CD14-positive monocyte (primary cell): ENCODE measurements at regions not wholly inside any gene's neighbourhood (a gene's known extent, or its start where the extent isn't known, plus 50 kb on each side); places are given as distances from the start of the nearest gene placed in this dataset.

ENCODE experiments used
- DNase-seq, 3 donors: peaks; one replicate each; pipeline ENCODE4 v3.0.0-alpha.2; 2011 to 2022
- H2AFZ ChIP-seq: 2 replicates; pipeline ENCODE4 v1.6.0; 2012; ENCODE audit warnings: mild to moderate bottlenecking, low read depth, low read length, inconsistent platforms; ENCODE audit not compliant: insufficient read depth, poor library complexity, severe bottlenecking
- H3K27ac ChIP-seq, 2 donors: 1 replicate in 1 of 2; 2 replicates in 1 of 2; pipeline ENCODE4 v1.5.1; 2012 to 2013; ENCODE audit warnings: low read length in 2 of 2, control low read depth in 1 of 2, inconsistent platforms in 1 of 2, low read depth in 1 of 2, mild to moderate bottlenecking in 1 of 2
- H3K27me3 ChIP-seq, 2 donors: one replicate each; pipeline versions ENCODE4 v1.6.0 to v1.6.1; 2011 to 2013; ENCODE audit warnings: low read length in 2 of 2; ENCODE audit not compliant: control insufficient read depth in 2 of 2, insufficient read depth in 2 of 2
- H3K36me3 ChIP-seq, 2 donors: replicated peaks in 1 of 2; 1 replicate in 1 of 2; 2 replicates in 1 of 2; pipeline versions ENCODE4 v1.5.1 to v1.6.1; 2012 to 2013; ENCODE audit warnings: low read length in 2 of 2, control low read depth in 1 of 2, inconsistent platforms in 1 of 2, mild to moderate bottlenecking in 1 of 2; ENCODE audit not compliant: insufficient read depth in 2 of 2, control insufficient read depth in 1 of 2
- H3K4me1 ChIP-seq, 2 donors: 1 replicate in 1 of 2; 2 replicates in 1 of 2; pipeline versions ENCODE4 v1.5.1 to v1.6.1; 2012 to 2013; ENCODE audit warnings: low read length in 2 of 2, control low read depth in 1 of 2, inconsistent platforms in 1 of 2, mild to moderate bottlenecking in 1 of 2, moderate library complexity in 1 of 2; ENCODE audit not compliant: insufficient read depth in 2 of 2, control insufficient read depth in 1 of 2
- H3K4me2 ChIP-seq: replicated peaks from 2 replicates; pipeline ENCODE3; 2012; ENCODE audit warnings: low read length, moderate library complexity, mild to moderate bottlenecking; ENCODE audit not compliant: poor library complexity, severe bottlenecking; ENCODE audit errors: extremely low read depth
- H3K4me3 ChIP-seq, 3 experiments: fragments of 200-600 bp in 1 of 3; sonication (generic) in 1 of 3; replicated peaks in 1 of 3; 1 replicate in 2 of 3; 2 replicates in 1 of 3; pipeline ENCODE4 v1.5.1; 2011 to 2013; ENCODE audit warnings: low read length in 3 of 3, mild to moderate bottlenecking in 3 of 3, control low read depth in 2 of 3, low read depth in 2 of 3, inconsistent platforms in 1 of 3, moderate library complexity in 1 of 3
- H3K79me2 ChIP-seq: 2 replicates; pipeline ENCODE4 v1.6.0; 2012; ENCODE audit warnings: mild to moderate bottlenecking, control low read depth, inconsistent platforms, low read length, moderate library complexity; ENCODE audit not compliant: insufficient read depth
- H3K9ac ChIP-seq: 2 replicates; pipeline ENCODE4 v1.6.0; 2017; ENCODE audit warnings: low read length, mild to moderate bottlenecking; ENCODE audit not compliant: insufficient read depth, poor library complexity, severe bottlenecking
- H3K9me3 ChIP-seq, 2 donors: replicated peaks in 1 of 2; 1 replicate in 1 of 2; 2 replicates in 1 of 2; pipeline versions ENCODE4 v1.5.1 to v1.6.1; 2012 to 2013; ENCODE audit warnings: low read length in 2 of 2, control low read depth in 1 of 2; ENCODE audit not compliant: control insufficient read depth in 1 of 2, insufficient read depth in 1 of 2
- H4K20me1 ChIP-seq: 2 replicates; pipeline ENCODE4 v1.6.0; 2012; ENCODE audit warnings: mild to moderate bottlenecking, low read length, control low read depth, moderate library complexity; ENCODE audit not compliant: insufficient read depth
- H3K27ac Mint-ChIP-seq, 7 donors: one replicate each; pipeline ENCODE4 v1.8.0; 2020; ENCODE audit warnings: mild to moderate bottlenecking in 7 of 7, mixed read lengths in 7 of 7, moderate library complexity in 6 of 7, inconsistent platforms in 2 of 7
- H3K27me3 Mint-ChIP-seq, 3 donors: one replicate each; pipeline ENCODE4 v1.8.0; 2021 to 2022; ENCODE audit warnings: low read depth in 3 of 3, mild to moderate bottlenecking in 3 of 3, mixed read lengths in 3 of 3, moderate library complexity in 3 of 3, inconsistent platforms in 1 of 3
- H3K36me3 Mint-ChIP-seq, 2 donors: one replicate each; pipeline ENCODE4 v1.8.0; 2020; ENCODE audit warnings: mixed read lengths in 2 of 2, inconsistent platforms in 1 of 2, mild to moderate bottlenecking in 1 of 2
- H3K4me1 Mint-ChIP-seq: one replicate; pipeline ENCODE4 v1.8.0; 2020; ENCODE audit warnings: mild to moderate bottlenecking, mixed read lengths
- H3K4me3 Mint-ChIP-seq, 2 donors: one replicate each; pipeline ENCODE4 v1.8.0; 2020; ENCODE audit warnings: mild to moderate bottlenecking in 2 of 2, mixed read lengths in 2 of 2, moderate library complexity in 1 of 2
- H3K9me3 Mint-ChIP-seq, 7 donors: one replicate each; pipeline ENCODE4 v1.8.0; 2020 to 2022; ENCODE audit warnings: mixed read lengths in 7 of 7, mild to moderate bottlenecking in 6 of 7, moderate library complexity in 6 of 7, inconsistent platforms in 2 of 7
- WGBS: methylation state at CpG from one replicate; pipeline ENCODE4 v1.1.5; 2013; ENCODE audit warnings: missing lambda C conversion rate; ENCODE audit not compliant: insufficient coverage; 5-methylcytosine and 5-hydroxymethylcytosine counted together
- intact Hi-C, 2 donors: fragments of 100-400 bp; cut with micrococcal nuclease; formaldehyde crosslinking; loops; one replicate each; pipeline versions ENCODE4 v1.15.0 to v1.15.1; 2023
- TF ChIP-seq, protein P1 (sequence below): fragments of 200-600 bp; IDR thresholded peaks from one replicate; pipeline ENCODE4 v1.8.0; 2022; ENCODE audit warnings: antibody characterized with exemption, mild to moderate bottlenecking

GRCh38 chr6:156519940-156520339 is 257.2 kb upstream of the ARID1B start:
- Histone ChIP-seq H2AFZ (no peak overlapping the region), H3K4me3 (no peak overlapping the region), H3K4me1 (no peaks in the 10 kb centered on the region), H3K9ac (no peak overlapping the region), H3K27me3 (no peaks in the 10 kb centered on the region), H3K79me2 (no peaks in the 10 kb centered on the region), H3K27ac (no peak overlapping the region), H4K20me1 (no peaks in the 10 kb centered on the region), H3K4me2 (no peak overlapping the region), H3K36me3 (no peaks in the 10 kb centered on the region), H3K9me3 (peaks cover 0 to 3% of the 10 kb centered on the region in 2 donors)
- DNase-seq, result no peak
- WGBS, result no CpG with 5 or more reads among the region's 2 CpGs
- TF ChIP-seq, protein P1, sequence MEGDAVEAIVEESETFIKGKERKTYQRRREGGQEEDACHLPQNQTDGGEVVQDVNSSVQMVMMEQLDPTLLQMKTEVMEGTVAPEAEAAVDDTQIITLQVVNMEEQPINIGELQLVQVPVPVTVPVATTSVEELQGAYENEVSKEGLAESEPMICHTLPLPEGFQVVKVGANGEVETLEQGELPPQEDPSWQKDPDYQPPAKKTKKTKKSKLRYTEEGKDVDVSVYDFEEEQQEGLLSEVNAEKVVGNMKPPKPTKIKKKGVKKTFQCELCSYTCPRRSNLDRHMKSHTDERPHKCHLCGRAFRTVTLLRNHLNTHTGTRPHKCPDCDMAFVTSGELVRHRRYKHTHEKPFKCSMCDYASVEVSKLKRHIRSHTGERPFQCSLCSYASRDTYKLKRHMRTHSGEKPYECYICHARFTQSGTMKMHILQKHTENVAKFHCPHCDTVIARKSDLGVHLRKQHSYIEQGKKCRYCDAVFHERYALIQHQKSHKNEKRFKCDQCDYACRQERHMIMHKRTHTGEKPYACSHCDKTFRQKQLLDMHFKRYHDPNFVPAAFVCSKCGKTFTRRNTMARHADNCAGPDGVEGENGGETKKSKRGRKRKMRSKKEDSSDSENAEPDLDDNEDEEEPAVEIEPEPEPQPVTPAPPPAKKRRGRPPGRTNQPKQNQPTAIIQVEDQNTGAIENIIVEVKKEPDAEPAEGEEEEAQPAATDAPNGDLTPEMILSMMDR, result no peak
- Mint-ChIP-seq H3K4me1 (peaks cover 10% of the 10 kb centered on the region), H3K27me3 (no peaks in the 10 kb centered on the region), H3K27ac (no peak overlapping the region), H3K9me3 (peaks cover 1 to 14% (median 7%) of the 10 kb centered on the region in 7 donors), H3K36me3 (no peaks in the 10 kb centered on the region), H3K4me3 (no peak overlapping the region)
- intact Hi-C loops, result no loop called here

GRCh38 chr6:156517088-156517487 is 260.1 kb upstream of the ARID1B start:
- Histone ChIP-seq H3K4me1 (no peaks in the 10 kb centered on the region), H4K20me1 (no peaks in the 10 kb centered on the region), H3K4me2 (no peak overlapping the region), H3K9me3 (peaks cover 0 to 3% of the 10 kb centered on the region in 2 donors), H2AFZ (no peak overlapping the region), H3K4me3 (no peak overlapping the region), H3K79me2 (no peaks in the 10 kb centered on the region), H3K27me3 (no peaks in the 10 kb centered on the region), H3K27ac (no peak overlapping the region), H3K36me3 (no peaks in the 10 kb centered on the region), H3K9ac (no peak overlapping the region)
- intact Hi-C loops, result no loop called here
- WGBS, result 85% methylated on average over 2 of the region's 6 CpGs
- peaks cover 1 to 12% (median 6%) of the 10 kb centered on the region in 7 donors for H3K9me3 Mint-ChIP-seq
- TF ChIP-seq, protein P1, result no peak
- H3K27ac Mint-ChIP-seq, result no peak overlapping the region
- no peaks in the 10 kb centered on the region for H3K36me3 Mint-ChIP-seq
- peaks cover 0 to 3% (median 0%) of the 10 kb centered on the region in 3 donors for H3K27me3 Mint-ChIP-seq
- H3K4me1 Mint-ChIP-seq, result peaks cover 11% of the 10 kb centered on the region
- H3K4me3 Mint-ChIP-seq, result no peak overlapping the region
- DNase-seq, result no peak
